Neural progenitor cell (in vitro differentiated cells): ENCODE measurements at regions not wholly inside any gene's neighbourhood (a gene's known extent, or its start where the extent isn't known, plus 50 kb on each side); places are given as distances from the start of the nearest gene placed in this dataset.

ENCODE experiments used
- DNase-seq: peaks from one replicate; pipeline ENCODE4 v3.0.0-alpha.2; 2016; ENCODE audit warnings: low spot score
- H2AFZ ChIP-seq: fragments of 200-600 bp; sonication (generic); replicated peaks from 2 replicates; pipeline ENCODE4 v1.6.1; 2016; ENCODE audit warnings: antibody characterized with exemption
- H3F3A ChIP-seq: fragments of 200-600 bp; sonication (generic); 2 replicates; pipeline ENCODE4 v1.6.1; 2016; ENCODE audit warnings: antibody characterized with exemption, low read depth
- H3K27ac ChIP-seq: fragments of 200-600 bp; sonication (generic); 2 replicates; pipeline ENCODE4 v1.5.1; 2016; ENCODE audit warnings: mild to moderate bottlenecking
- H3K27me3 ChIP-seq: fragments of 200-600 bp; sonication (generic); 2 replicates; pipeline ENCODE4 v1.6.1; 2016; ENCODE audit warnings: mild to moderate bottlenecking, moderate library complexity
- H3K36me3 ChIP-seq: fragments of 200-600 bp; sonication (generic); 2 replicates; pipeline ENCODE4 v1.5.1; 2016
- H3K4me1 ChIP-seq: fragments of 200-600 bp; sonication (generic); 2 replicates; pipeline ENCODE4 v1.6.1; 2016; ENCODE audit warnings: mixed run types
- H3K4me2 ChIP-seq: fragments of 200-600 bp; sonication (generic); 2 replicates; pipeline ENCODE4 v1.6.1; 2016
- H3K4me3 ChIP-seq: fragments of 200-600 bp; sonication (generic); 2 replicates; pipeline ENCODE4 v1.5.1; 2016
- H3K79me2 ChIP-seq: fragments of 200-600 bp; sonication (generic); 2 replicates; pipeline ENCODE4 v1.6.1; 2016; ENCODE audit warnings: low read depth
- H3K9ac ChIP-seq: fragments of 200-600 bp; sonication (generic); 2 replicates; pipeline ENCODE4 v1.6.1; 2016
- H3K9me3 ChIP-seq: fragments of 200-600 bp; sonication (generic); 2 replicates; pipeline ENCODE4 v1.5.1; 2016; ENCODE audit warnings: low read depth
- H4K20me1 ChIP-seq: fragments of 200-600 bp; sonication (generic); 2 replicates; pipeline ENCODE4 v1.6.1; 2016; ENCODE audit warnings: low read depth
- H3K27ac Mint-ChIP-seq: 3 replicates; pipeline ENCODE4 v1.8.0; 2021; ENCODE audit warnings: mixed read lengths
- H3K27me3 Mint-ChIP-seq: 2 replicates; pipeline ENCODE4 v1.8.0; 2022; ENCODE audit warnings: low read depth, mild to moderate bottlenecking, inconsistent platforms, moderate library complexity, mixed read lengths; ENCODE audit not compliant: insufficient read depth
- H3K36me3 Mint-ChIP-seq: 3 replicates; pipeline ENCODE4 v1.8.0; 2021; ENCODE audit warnings: mixed read lengths
- H3K4me1 Mint-ChIP-seq: 3 replicates; pipeline ENCODE4 v1.8.0; 2021; ENCODE audit warnings: mixed read lengths
- H3K4me3 Mint-ChIP-seq: 3 replicates; pipeline ENCODE4 v1.8.0; 2021; ENCODE audit warnings: mild to moderate bottlenecking, moderate library complexity, mixed read lengths
- H3K9me3 Mint-ChIP-seq: 3 replicates; pipeline ENCODE4 v1.8.0; 2020; ENCODE audit warnings: mixed read lengths
- EZH2 ChIP-seq: fragments of 200-600 bp; sonication (generic); IDR thresholded peaks from 2 replicates; pipeline ENCODE4 v1.6.1; 2017; ENCODE audit warnings: antibody characterized with exemption, mild to moderate bottlenecking, moderate library complexity
- EZH2phosphoT487 ChIP-seq: fragments of 200-600 bp; sonication (generic); IDR thresholded peaks from 2 replicates; pipeline ENCODE4 v1.6.1; 2017; ENCODE audit warnings: antibody characterized with exemption
- TF ChIP-seq, protein P1 (sequence below): fragments of 200-600 bp; sonication (generic); IDR thresholded peaks from 2 replicates; pipeline ENCODE4 v1.5.1; 2017; ENCODE audit warnings: antibody characterized with exemption, mild to moderate bottlenecking

DNA sequence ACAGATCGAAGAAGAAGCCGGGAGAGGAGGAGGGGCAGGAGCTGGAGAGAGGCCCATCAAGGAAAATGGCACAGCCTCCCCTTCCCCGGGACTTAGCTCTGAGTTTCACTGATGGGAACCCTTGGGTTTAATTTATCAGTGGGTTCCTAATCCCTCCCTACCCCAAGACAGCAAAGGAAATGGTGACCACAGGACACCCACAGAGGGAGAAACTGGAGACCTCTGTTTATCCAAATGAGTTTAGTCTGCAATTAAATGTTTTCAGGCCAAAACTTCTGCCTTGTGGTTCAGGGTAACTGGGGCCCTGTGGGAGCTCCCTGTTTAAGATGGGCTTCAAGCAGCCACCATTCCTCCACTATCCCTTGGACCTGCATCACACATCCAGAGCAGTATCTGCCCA is 190.8 kb upstream of the TOPAZ1 start:
- H3K9ac ChIP-seq = no peak overlapping the region
- H3K4me3 ChIP-seq = no peak overlapping the region
- no peak overlapping the region for H3K4me2 ChIP-seq
- no peak overlapping the region for H2AFZ ChIP-seq
- Mint-ChIP-seq H3K27me3 (peaks cover 2% of the 10 kb centered on the region), H3K9me3 (peaks cover 1% of the 10 kb centered on the region), H3K4me1 (peaks cover 4% of the 10 kb centered on the region), H3K27ac (no peak overlapping the region), H3K36me3 (no peaks in the 10 kb centered on the region), H3K4me3 (no peak overlapping the region)
- H3K36me3 ChIP-seq = no peaks in the 10 kb centered on the region
- H3F3A ChIP-seq = no peaks in the 10 kb centered on the region
- H3K4me1 ChIP-seq = peaks cover 18% of the 10 kb centered on the region
- no peaks in the 10 kb centered on the region for H3K79me2 ChIP-seq
- DNase-seq = no peak
- no peaks in the 10 kb centered on the region for H3K9me3 ChIP-seq
- no peaks in the 10 kb centered on the region for H3K27me3 ChIP-seq
- TF ChIP-seq EZH2phosphoT487 (no peak), EZH2 (no peak)
- TF ChIP-seq, protein P1, sequence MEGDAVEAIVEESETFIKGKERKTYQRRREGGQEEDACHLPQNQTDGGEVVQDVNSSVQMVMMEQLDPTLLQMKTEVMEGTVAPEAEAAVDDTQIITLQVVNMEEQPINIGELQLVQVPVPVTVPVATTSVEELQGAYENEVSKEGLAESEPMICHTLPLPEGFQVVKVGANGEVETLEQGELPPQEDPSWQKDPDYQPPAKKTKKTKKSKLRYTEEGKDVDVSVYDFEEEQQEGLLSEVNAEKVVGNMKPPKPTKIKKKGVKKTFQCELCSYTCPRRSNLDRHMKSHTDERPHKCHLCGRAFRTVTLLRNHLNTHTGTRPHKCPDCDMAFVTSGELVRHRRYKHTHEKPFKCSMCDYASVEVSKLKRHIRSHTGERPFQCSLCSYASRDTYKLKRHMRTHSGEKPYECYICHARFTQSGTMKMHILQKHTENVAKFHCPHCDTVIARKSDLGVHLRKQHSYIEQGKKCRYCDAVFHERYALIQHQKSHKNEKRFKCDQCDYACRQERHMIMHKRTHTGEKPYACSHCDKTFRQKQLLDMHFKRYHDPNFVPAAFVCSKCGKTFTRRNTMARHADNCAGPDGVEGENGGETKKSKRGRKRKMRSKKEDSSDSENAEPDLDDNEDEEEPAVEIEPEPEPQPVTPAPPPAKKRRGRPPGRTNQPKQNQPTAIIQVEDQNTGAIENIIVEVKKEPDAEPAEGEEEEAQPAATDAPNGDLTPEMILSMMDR = no peak
- no peak overlapping the region for H3K27ac ChIP-seq
- no peaks in the 10 kb centered on the region for H4K20me1 ChIP-seq

DNA sequence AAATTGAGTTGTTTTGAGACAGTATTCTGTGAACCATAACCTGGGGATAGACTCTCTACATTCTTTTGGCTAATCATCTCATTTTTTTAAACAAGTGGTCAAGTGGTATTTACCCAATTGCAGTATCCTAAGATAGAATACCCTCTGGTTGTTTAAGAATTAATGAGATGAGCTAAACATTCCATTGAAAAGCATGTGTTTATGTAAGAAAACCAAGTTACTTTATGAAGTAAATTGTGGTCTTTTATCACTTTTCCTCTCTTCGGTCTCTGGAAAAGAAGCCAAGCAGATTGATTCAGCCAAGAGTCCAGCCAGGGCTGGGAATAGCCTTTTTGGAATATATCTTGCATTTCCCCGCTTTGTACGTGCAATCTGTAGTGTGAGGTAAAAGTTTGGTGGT is 185.7 kb upstream of the TOPAZ1 start:
- no peaks in the 10 kb centered on the region for H3F3A ChIP-seq
- H3K4me2 ChIP-seq = no peak overlapping the region
- Mint-ChIP-seq H3K4me1 (peaks cover 14% of the 10 kb centered on the region), H3K27ac (no peak overlapping the region), H3K9me3 (no peaks in the 10 kb centered on the region), H3K27me3 (peaks cover 2% of the 10 kb centered on the region), H3K4me3 (no peak overlapping the region), H3K36me3 (no peaks in the 10 kb centered on the region)
- TF ChIP-seq, protein P1 = no peak
- TF ChIP-seq EZH2phosphoT487 (no peak), EZH2 (no peak)
- H3K9ac ChIP-seq = no peak overlapping the region
- H4K20me1 ChIP-seq = no peaks in the 10 kb centered on the region
- H3K4me3 ChIP-seq = no peak overlapping the region
- no peaks in the 10 kb centered on the region for H3K36me3 ChIP-seq
- H2AFZ ChIP-seq = no peak overlapping the region
- no peak overlapping the region for H3K27ac ChIP-seq
- peaks cover 4% of the 10 kb centered on the region for H3K4me1 ChIP-seq
- no peak for DNase-seq
- H3K27me3 ChIP-seq = no peaks in the 10 kb centered on the region
- H3K9me3 ChIP-seq = no peaks in the 10 kb centered on the region
- no peaks in the 10 kb centered on the region for H3K79me2 ChIP-seq

DNA sequence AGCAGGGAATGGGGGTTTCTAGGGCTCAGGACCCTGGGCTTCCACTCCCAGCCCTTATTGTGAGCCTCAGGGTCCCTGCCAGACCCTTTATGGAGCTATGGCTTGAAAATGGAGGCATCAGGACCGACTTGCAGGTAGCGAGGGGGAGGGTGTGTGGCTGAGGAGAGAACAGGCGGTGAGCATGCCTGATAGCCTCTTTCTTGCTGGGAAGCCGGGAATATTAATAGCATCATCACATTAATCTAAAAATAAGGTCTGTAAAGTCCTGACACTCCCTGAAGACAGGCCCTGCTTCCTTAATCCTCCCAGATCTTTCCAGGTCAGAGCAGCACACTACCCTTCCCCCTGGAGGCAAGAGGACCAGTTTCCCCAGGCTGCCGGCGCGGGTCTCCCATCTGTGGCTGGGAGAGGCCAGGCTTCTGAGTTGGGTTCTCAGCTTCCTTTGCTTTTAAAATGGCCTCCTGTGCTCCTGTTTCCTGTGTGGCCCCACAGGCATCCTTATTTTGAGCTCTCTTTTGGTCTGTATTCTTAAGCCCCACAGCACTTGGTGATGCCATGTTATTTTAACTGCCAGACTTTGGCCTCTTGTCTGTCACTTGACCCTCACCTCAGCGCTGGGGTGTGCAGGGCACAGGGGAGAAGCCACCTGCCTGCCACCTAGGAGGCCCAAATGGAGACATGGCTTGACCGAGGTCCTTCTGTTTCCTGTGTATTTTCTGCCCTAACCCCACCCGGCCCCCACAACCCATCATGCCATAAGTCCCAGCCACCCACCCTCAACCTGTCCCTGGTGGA is 185.0 kb upstream of the TOPAZ1 start:
- no peaks in the 10 kb centered on the region for H3K9me3 Mint-ChIP-seq
- DNase-seq = no peak
- no peak overlapping the region for H3K27ac Mint-ChIP-seq
- H3K4me3 ChIP-seq = no peak overlapping the region
- H3K9ac ChIP-seq = no peak overlapping the region
- peaks cover 14% of the 10 kb centered on the region for H3K4me1 Mint-ChIP-seq
- no peak overlapping the region for H3K27ac ChIP-seq
- no peaks in the 10 kb centered on the region for H3F3A ChIP-seq
- H3K36me3 Mint-ChIP-seq = no peaks in the 10 kb centered on the region
- H3K79me2 ChIP-seq = no peaks in the 10 kb centered on the region
- no peaks in the 10 kb centered on the region for H3K27me3 ChIP-seq
- peaks cover 2% of the 10 kb centered on the region for H3K27me3 Mint-ChIP-seq
- H3K9me3 ChIP-seq = no peaks in the 10 kb centered on the region
- no peaks in the 10 kb centered on the region for H3K36me3 ChIP-seq
- H3K4me2 ChIP-seq = no peak overlapping the region
- TF ChIP-seq EZH2phosphoT487 (no peak), EZH2 (no peak)
- TF ChIP-seq, protein P1 = no peak
- H4K20me1 ChIP-seq = no peaks in the 10 kb centered on the region
- peaks cover 4% of the 10 kb centered on the region for H3K4me1 ChIP-seq
- no peak overlapping the region for H3K4me3 Mint-ChIP-seq
- H2AFZ ChIP-seq = no peak overlapping the region
